Uterus (tissue), 2 donors: ENCODE measurements at regions not wholly inside any gene's neighbourhood (a gene's known extent, or its start where the extent isn't known, plus 50 kb on each side); places are given as distances from the start of the nearest gene placed in this dataset.

Experiments
- CTCF ChIP-seq, 4 experiments: fragments of 200-600 bp in 2 of 4; fragments of 450-650 bp in 2 of 4; sonication (generic) in 2 of 4; IDR thresholded peaks; one replicate each; pipeline ENCODE4 v1.5.1; 2016 to 2019; ENCODE audit warnings: antibody characterized with exemption in 4 of 4, mild to moderate bottlenecking in 2 of 4, moderate library complexity in 1 of 4
- POLR2A ChIP-seq, 2 donors: fragments of 450-650 bp; IDR thresholded peaks; one replicate each; pipeline ENCODE4 v1.6.1; 2016; ENCODE audit warnings: antibody characterized with exemption in 2 of 2, mild to moderate bottlenecking in 1 of 2, moderate library complexity in 1 of 2

- TF ChIP-seq CTCF (IDR thresholded peaks at IDR 0.05) (no peak), POLR2A (IDR thresholded peaks at IDR 0.05) (no peak)
Observed at GRCh38 chr3:146692254-146692653, 87.1 kb upstream of the PLSCR5 start.
